K562 (cell line): ENCODE measurements at regions not wholly inside any gene's neighbourhood (a gene's known extent, or its start where the extent isn't known, plus 50 kb on each side); places are given as distances from the start of the nearest gene placed in this dataset.
A peak's percentile ranks its signal among the peaks of the same experiment; 100 is the strongest.

ENCODE experiments used
- EHMT2 ChIP-seq: fragments of 450-650 bp; IDR thresholded peaks from 2 replicates; pipeline ENCODE4 v1.6.1; 2018; ENCODE audit warnings: antibody characterized with exemption
- ELF1 ChIP-seq: fragments of 200-800 bp; sonication (Bioruptor generic); IDR thresholded peaks from 2 replicates; pipeline ENCODE4 v1.6.1; 2016; ENCODE audit warnings: missing genetic modification characterization, missing compliant biosample characterization
- FOSL1 ChIP-seq: fragments of 200-800 bp; sonication (Bioruptor generic); conservative IDR thresholded peaks from 2 replicates; pipeline ENCODE4 v1.6.1; 2016; ENCODE audit warnings: missing genetic modification characterization, missing compliant biosample characterization
- HES1 ChIP-seq: fragments of 450-650 bp; IDR thresholded peaks from 2 replicates; pipeline ENCODE4 v1.6.1; 2016; ENCODE audit warnings: low read depth, mild to moderate bottlenecking, moderate library complexity
- NCOR1 ChIP-seq: fragments of 450-650 bp; IDR thresholded peaks from 2 replicates; pipeline ENCODE4 v1.6.1; 2016; ENCODE audit warnings: mild to moderate bottlenecking, moderate library complexity
- PKNOX1 ChIP-seq: fragments of 450-650 bp; IDR thresholded peaks from 2 replicates; pipeline ENCODE4 v1.6.1; 2016
- RAD51 ChIP-seq: fragments of 450-650 bp; IDR thresholded peaks from 2 replicates; pipeline ENCODE4 v1.7.1; 2016; ENCODE audit warnings: low read depth, mild to moderate bottlenecking, borderline replicate concordance
- RFX5 ChIP-seq: IDR thresholded peaks from 2 replicates; pipeline ENCODE4 v1.6.1; 2011; ENCODE audit warnings: low read depth, mild to moderate bottlenecking, improper control_type of control experiment, low read length
- SMAD4 ChIP-seq: fragments of 250-450 bp; sonication (Bioruptor Pico); conservative IDR thresholded peaks from 2 replicates; pipeline ENCODE4 v1.8.0; 2021; ENCODE audit warnings: inconsistent platforms, mild to moderate bottlenecking, moderate library complexity
- SNAPC5 ChIP-seq: fragments of 250-450 bp; sonication (Bioruptor Pico); IDR thresholded peaks from 2 replicates; pipeline ENCODE4 v1.8.0; 2021; ENCODE audit warnings: moderate library complexity, mild to moderate bottlenecking, inconsistent platforms
- ZNF143 ChIP-seq: sonication (generic); formaldehyde crosslinking; IDR thresholded peaks from 2 replicates; pipeline ENCODE4 v1.9.0; 2022; ENCODE audit warnings: mild to moderate bottlenecking, missing genetic modification reagents
- TF ChIP-seq, protein P1 (sequence below): fragments of 450-650 bp; IDR thresholded peaks from 2 replicates; pipeline ENCODE4 v1.7.1; 2018; ENCODE audit warnings: mild to moderate bottlenecking, low read depth; ENCODE audit not compliant: partially characterized antibody
- TF ChIP-seq, protein P2 (sequence below), 3 experiments: fragments of 200-800 bp in 1 of 3; fragments of 250-450 bp in 1 of 3; fragments of 450-650 bp in 1 of 3; sonication (Bioruptor Pico) in 1 of 3; sonication (Bioruptor generic) in 1 of 3; formaldehyde crosslinking in 1 of 3; IDR thresholded peaks; 2 replicates each; pipeline versions ENCODE4 v1.6.1 to v1.8.0; 2016 to 2022; ENCODE audit warnings: mild to moderate bottlenecking in 2 of 3, missing genetic modification characterization in 2 of 3, missing compliant biosample characterization in 1 of 3, moderate library complexity in 1 of 3
- TF ChIP-seq, protein P3 (sequence below): fragments of 450-650 bp; IDR thresholded peaks from 2 replicates; pipeline ENCODE4 v1.6.1; 2017; ENCODE audit warnings: mild to moderate bottlenecking, moderate library complexity

GRCh38 chr7:106415433-106415832 is 130.7 kb upstream of the NAMPT start (continued):
- TF ChIP-seq, protein P1, sequence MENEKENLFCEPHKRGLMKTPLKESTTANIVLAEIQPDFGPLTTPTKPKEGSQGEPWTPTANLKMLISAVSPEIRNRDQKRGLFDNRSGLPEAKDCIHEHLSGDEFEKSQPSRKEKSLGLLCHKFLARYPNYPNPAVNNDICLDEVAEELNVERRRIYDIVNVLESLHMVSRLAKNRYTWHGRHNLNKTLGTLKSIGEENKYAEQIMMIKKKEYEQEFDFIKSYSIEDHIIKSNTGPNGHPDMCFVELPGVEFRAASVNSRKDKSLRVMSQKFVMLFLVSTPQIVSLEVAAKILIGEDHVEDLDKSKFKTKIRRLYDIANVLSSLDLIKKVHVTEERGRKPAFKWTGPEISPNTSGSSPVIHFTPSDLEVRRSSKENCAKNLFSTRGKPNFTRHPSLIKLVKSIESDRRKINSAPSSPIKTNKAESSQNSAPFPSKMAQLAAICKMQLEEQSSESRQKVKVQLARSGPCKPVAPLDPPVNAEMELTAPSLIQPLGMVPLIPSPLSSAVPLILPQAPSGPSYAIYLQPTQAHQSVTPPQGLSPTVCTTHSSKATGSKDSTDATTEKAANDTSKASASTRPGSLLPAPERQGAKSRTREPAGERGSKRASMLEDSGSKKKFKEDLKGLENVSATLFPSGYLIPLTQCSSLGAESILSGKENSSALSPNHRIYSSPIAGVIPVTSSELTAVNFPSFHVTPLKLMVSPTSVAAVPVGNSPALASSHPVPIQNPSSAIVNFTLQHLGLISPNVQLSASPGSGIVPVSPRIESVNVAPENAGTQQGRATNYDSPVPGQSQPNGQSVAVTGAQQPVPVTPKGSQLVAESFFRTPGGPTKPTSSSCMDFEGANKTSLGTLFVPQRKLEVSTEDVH: no peak
- TF ChIP-seq SNAPC5 (CRISPR knock-in tag) (no peak), RFX5 (no peak), HES1 (peak; percentile 37; the same call in 1 of the 2 replicates), ELF1 (0 out of 2 replicates have a peak, but pooled peaks have one; percentile 22), FOSL1 (tag) (peak; percentile 63), ZNF143 (CRISPR knock-in tag) (no peak), PKNOX1 (peak; percentile 62), SMAD4 (peak; percentile 50; the same call in 1 of the 2 replicates), NCOR1 (peak; percentile 63), RAD51 (0 out of 2 replicates have a peak, but pooled peaks have one; percentile 13), EHMT2 (peak; percentile 31; the same call in 1 of the 2 replicates)
- TF ChIP-seq, protein P2, sequence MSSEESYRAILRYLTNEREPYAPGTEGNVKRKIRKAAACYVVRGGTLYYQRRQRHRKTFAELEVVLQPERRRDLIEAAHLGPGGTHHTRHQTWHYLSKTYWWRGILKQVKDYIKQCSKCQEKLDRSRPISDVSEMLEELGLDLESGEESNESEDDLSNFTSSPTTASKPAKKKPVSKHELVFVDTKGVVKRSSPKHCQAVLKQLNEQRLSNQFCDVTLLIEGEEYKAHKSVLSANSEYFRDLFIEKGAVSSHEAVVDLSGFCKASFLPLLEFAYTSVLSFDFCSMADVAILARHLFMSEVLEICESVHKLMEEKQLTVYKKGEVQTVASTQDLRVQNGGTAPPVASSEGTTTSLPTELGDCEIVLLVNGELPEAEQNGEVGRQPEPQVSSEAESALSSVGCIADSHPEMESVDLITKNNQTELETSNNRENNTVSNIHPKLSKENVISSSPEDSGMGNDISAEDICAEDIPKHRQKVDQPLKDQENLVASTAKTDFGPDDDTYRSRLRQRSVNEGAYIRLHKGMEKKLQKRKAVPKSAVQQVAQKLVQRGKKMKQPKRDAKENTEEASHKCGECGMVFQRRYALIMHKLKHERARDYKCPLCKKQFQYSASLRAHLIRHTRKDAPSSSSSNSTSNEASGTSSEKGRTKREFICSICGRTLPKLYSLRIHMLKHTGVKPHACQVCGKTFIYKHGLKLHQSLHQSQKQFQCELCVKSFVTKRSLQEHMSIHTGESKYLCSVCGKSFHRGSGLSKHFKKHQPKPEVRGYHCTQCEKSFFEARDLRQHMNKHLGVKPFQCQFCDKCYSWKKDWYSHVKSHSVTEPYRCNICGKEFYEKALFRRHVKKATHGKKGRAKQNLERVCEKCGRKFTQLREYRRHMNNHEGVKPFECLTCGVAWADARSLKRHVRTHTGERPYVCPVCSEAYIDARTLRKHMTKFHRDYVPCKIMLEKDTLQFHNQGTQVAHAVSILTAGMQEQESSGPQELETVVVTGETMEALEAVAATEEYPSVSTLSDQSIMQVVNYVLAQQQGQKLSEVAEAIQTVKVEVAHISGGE (CRISPR knock-in tag; IDR thresholded peaks at IDR 0.05): no peak
- TF ChIP-seq, protein P3, sequence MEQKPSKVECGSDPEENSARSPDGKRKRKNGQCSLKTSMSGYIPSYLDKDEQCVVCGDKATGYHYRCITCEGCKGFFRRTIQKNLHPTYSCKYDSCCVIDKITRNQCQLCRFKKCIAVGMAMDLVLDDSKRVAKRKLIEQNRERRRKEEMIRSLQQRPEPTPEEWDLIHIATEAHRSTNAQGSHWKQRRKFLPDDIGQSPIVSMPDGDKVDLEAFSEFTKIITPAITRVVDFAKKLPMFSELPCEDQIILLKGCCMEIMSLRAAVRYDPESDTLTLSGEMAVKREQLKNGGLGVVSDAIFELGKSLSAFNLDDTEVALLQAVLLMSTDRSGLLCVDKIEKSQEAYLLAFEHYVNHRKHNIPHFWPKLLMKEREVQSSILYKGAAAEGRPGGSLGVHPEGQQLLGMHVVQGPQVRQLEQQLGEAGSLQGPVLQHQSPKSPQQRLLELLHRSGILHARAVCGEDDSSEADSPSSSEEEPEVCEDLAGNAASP: peak; percentile 52; the same call in 1 of the 2 replicates
- TF ChIP-seq, all 486 proteins: peak for 40
